NCI-H2081 treated with DMSO at 0.1 percent for 48 hours (cell line): ENCODE measurements at regions not wholly inside any gene's neighbourhood (a gene's known extent, or its start where the extent isn't known, plus 50 kb on each side); places are given as distances from the start of the nearest gene placed in this dataset.

ENCODE experiments used
- DNase-seq: peaks from one replicate; lab custom pipeline; 2025; lab: John Stamatoyannopoulos, UW

- no peak for DNase-seq
These were observed 61.5 kb upstream of the CRBN start for GRCh38 chr3:3240986-3241385.

DNA sequence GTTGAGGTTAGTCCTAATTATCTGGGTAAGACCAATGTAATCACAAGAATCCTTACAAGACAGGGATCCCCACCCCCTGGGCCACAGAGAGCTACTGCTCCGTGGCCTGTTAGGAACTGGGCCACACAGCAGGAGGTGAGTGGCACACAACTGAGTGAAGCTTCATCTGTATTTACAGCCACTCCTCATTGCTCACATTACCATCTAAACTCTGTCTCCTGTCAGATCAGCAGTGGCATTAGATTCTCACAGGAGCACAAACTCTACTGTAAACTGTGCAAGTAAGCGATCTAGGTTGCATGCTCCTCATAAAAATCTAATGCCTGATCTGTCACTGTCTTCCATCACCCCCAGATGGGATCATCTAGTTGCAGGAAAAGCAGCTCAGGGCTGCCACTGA lies 58.5 kb upstream of the CRBN start:
- no peak for DNase-seq

- DNase-seq, result no peak
These were observed 52.8 kb upstream of the CRBN start for GRCh38 chr3:3232251-3232650.
